ENCODE measurements at regions not wholly inside any gene's neighbourhood (a gene's known extent, or its start where the extent isn't known, plus 50 kb on each side); places are given as distances from the start of the nearest gene placed in this dataset.

DNA sequence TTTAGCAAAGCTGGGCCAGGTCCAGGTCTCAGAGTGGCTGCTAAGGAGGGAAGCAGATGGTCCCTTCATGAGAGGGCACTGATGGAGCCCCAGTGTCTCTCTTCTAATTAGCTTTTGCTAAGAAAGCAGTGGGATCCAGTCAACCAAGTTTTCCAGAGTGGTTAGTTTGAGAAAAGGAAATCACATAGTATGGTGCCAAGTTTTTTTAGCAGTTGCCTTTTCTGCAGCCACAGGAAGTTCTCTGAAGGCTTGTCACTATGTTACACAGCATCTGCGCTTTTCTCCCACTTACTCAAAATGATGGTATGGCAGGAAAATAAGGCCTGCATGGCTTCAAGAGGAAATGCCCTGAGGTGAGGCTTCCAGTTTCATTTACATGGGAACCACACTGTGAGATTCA lies 331.5 kb upstream of the ZNF462 start:
- TF ChIP-seq, protein P1, sequence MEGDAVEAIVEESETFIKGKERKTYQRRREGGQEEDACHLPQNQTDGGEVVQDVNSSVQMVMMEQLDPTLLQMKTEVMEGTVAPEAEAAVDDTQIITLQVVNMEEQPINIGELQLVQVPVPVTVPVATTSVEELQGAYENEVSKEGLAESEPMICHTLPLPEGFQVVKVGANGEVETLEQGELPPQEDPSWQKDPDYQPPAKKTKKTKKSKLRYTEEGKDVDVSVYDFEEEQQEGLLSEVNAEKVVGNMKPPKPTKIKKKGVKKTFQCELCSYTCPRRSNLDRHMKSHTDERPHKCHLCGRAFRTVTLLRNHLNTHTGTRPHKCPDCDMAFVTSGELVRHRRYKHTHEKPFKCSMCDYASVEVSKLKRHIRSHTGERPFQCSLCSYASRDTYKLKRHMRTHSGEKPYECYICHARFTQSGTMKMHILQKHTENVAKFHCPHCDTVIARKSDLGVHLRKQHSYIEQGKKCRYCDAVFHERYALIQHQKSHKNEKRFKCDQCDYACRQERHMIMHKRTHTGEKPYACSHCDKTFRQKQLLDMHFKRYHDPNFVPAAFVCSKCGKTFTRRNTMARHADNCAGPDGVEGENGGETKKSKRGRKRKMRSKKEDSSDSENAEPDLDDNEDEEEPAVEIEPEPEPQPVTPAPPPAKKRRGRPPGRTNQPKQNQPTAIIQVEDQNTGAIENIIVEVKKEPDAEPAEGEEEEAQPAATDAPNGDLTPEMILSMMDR (IDR thresholded peaks at IDR 0.05): no peak
- TF ChIP-seq POLR2A (IDR thresholded peaks at IDR 0.05): no peak

Measured in heart left ventricle (tissue), 13 donors.